Body of pancreas (tissue), 4 donors: ENCODE measurements at regions not wholly inside any gene's neighbourhood (a gene's known extent, or its start where the extent isn't known, plus 50 kb on each side); places are given as distances from the start of the nearest gene placed in this dataset.

ENCODE experiments used
- ATAC-seq: fragments of 150-250 bp; one replicate; pipeline ENCODE4 v1.9.1; 2016
- DNase-seq, 4 donors: peaks; one replicate each; pipeline ENCODE4 v3.0.0-alpha.2; 2019
- H3K27ac ChIP-seq, 4 donors: fragments of 200-600 bp; sonication (generic); 1 replicate in 3 of 4; 2 replicates in 1 of 4; pipeline versions ENCODE4 v1.5.1 to v1.6.1; 2016 to 2019; ENCODE audit warnings: mild to moderate bottlenecking in 1 of 4, mixed read lengths in 1 of 4, moderate library complexity in 1 of 4
- H3K27me3 ChIP-seq, 2 donors: fragments of 200-600 bp; sonication (generic); one replicate each; pipeline ENCODE4 v1.6.0; 2016; ENCODE audit warnings: mild to moderate bottlenecking in 1 of 2
- H3K36me3 ChIP-seq, 2 donors: fragments of 200-600 bp; sonication (generic); replicated peaks in 1 of 2; 2 replicates each; pipeline ENCODE4 v1.5.1; 2016; ENCODE audit warnings: low read depth in 2 of 2; ENCODE audit not compliant: insufficient read depth in 1 of 2
- H3K4me1 ChIP-seq: fragments of 200-600 bp; sonication (generic); one replicate; pipeline ENCODE4 v1.6.0; 2016
- H3K4me3 ChIP-seq, 2 donors: fragments of 200-600 bp; sonication (generic); 1 replicate in 1 of 2; 2 replicates in 1 of 2; pipeline ENCODE4 v1.5.1; 2016 to 2019
- H3K9me3 ChIP-seq, 3 donors: fragments of 200-600 bp; sonication (generic); 1 replicate in 2 of 3; 2 replicates in 1 of 3; pipeline ENCODE4 v1.5.1; 2016
- CTCF ChIP-seq, 7 experiments: fragments of 450-650 bp in 4 of 7; fragments of 200-600 bp in 3 of 7; sonication (generic) in 3 of 7; IDR thresholded peaks; one replicate each; pipeline ENCODE4 v1.5.1; 2016 to 2019; ENCODE audit warnings: antibody characterized with exemption in 7 of 7
- POLR2A ChIP-seq, 3 donors: fragments of 450-650 bp; IDR thresholded peaks; one replicate each; pipeline ENCODE4 v1.6.1; 2016; ENCODE audit warnings: antibody characterized with exemption in 3 of 3, mild to moderate bottlenecking in 2 of 3
- WGBS, 2 donors: methylation state at CpG; one replicate each; pipeline ENCODE4 v1.1.5; 2017; 5-methylcytosine and 5-hydroxymethylcytosine counted together
- intact Hi-C: fragments of 100-400 bp; cut with DNase I; formaldehyde crosslinking; loops from one replicate; pipeline ENCODE4 v1.15.1; 2023

DNA sequence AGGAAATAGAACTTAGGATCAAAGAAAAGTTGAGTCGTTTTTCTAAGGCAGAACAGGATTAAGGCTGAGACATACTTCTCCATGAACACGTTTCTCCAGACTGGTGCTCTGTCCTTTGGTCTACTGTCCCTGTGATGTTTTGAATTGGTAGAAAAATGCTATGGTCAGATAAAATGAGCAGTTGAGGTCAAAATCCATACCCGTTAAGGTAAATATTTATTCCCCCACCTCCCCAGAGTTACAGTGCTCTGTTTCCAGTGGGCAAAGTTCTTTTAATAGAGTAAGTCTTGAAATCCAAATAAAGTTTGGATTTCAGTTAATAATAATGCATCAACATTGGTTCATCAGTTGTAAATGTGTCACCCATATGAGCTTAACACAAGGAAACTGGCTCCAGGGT is 74.5 kb downstream of the PTHLH start:
- DNase-seq (no peak), ATAC-seq (no peak)
- H3K4me1 ChIP-seq = no peaks in the 10 kb centered on the region
- H3K36me3 ChIP-seq = no peaks in the 10 kb centered on the region
- TF ChIP-seq CTCF (IDR thresholded peaks at IDR 0.05) (no peak), POLR2A (IDR thresholded peaks at IDR 0.05) (no peak)
- intact Hi-C loops = no loop called here
- no peaks in the 10 kb centered on the region for H3K9me3 ChIP-seq
- H3K27ac ChIP-seq = no peak overlapping the region
- WGBS, 2 donors = 54 to 61% methylated on average over 3 of the region's 3 CpGs
- H3K27me3 ChIP-seq = no peaks in the 10 kb centered on the region
- H3K4me3 ChIP-seq = no peak overlapping the region

DNA sequence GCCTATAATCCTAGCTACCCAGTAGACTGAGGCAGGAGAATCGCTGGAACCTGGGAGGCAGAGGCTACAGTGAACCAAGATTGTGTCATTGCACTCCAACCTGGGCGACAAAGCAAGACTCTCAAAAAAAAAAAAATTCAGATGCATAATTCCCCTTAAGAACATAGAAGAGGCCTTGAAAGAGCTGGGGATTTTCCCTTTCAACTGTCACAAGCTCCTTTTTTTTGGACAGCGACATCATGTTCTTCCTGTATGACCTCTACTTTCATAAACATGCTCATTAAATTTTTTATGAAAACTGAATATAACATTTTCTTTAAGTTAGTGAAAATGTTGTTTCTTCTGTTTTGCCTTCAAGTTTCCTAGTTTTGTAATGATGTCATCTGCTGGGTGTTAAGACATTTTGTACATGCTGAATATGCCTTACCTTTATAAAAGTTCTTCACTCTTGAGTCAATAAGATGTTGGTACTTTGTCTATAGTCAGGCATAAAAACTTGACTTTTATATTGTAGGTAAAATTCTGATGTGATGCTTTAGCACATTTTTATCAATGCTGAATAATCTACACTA is 76.0 kb downstream of the PTHLH start:
- TF ChIP-seq CTCF (IDR thresholded peaks at IDR 0.05) (no peak), POLR2A (IDR thresholded peaks at IDR 0.05) (no peak)
- intact Hi-C loops = no loop called here
- 85 to 89% methylated on average over 3 of the region's 3 CpGs for WGBS, 2 donors
- H3K36me3 ChIP-seq = no peaks in the 10 kb centered on the region
- ATAC-seq = no peak
- H3K4me1 ChIP-seq = no peaks in the 10 kb centered on the region
- no peak overlapping the region for H3K27ac ChIP-seq
- DNase-seq = no peak
- H3K9me3 ChIP-seq = no peaks in the 10 kb centered on the region
- no peak overlapping the region for H3K4me3 ChIP-seq
- H3K27me3 ChIP-seq = no peaks in the 10 kb centered on the region

- Histone ChIP-seq H3K9me3 (no peaks in the 10 kb centered on the region), H3K27ac (no peak overlapping the region), H3K36me3 (no peaks in the 10 kb centered on the region), H3K4me1 (no peaks in the 10 kb centered on the region), H3K4me3 (no peak overlapping the region), H3K27me3 (no peaks in the 10 kb centered on the region)
- TF ChIP-seq POLR2A (IDR thresholded peaks at IDR 0.05) (no peak), CTCF (IDR thresholded peaks at IDR 0.05) (no peak)
- ATAC-seq = no peak
- intact Hi-C loops = no loop called here
- DNase-seq = no peak
- WGBS, 2 donors = 69 to 86% methylated on average over 3 of the region's 3 CpGs
These were observed 78.2 kb downstream of the PTHLH start for GRCh38 chr12:27894309-27894708.

DNA sequence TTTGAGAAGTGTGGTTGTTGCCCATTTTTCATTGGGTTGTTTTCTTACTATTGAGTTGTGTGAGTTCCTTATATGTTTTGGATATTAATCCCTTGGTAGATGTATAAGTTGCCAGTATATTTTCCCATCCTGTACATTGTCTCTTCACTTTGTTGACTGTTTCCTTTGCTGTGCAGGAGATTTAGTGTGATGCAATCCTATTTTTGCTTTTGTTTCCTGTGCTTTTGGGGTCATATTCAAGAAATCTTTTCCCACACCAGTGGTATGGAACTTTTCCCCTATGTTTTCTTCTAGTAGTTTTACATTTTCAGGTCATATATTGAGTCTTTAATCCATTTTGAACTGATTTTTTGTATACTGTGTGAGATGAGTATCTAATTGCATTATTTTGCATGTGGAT is 92.8 kb downstream of the PTHLH start:
- TF ChIP-seq POLR2A (IDR thresholded peaks at IDR 0.05) = no peak
- no peak for TF ChIP-seq CTCF (IDR thresholded peaks at IDR 0.05)
- H3K9me3 ChIP-seq = no peaks in the 10 kb centered on the region
- intact Hi-C loops = no loop called here
- ATAC-seq (no peak), DNase-seq (no peak)
- H3K27ac ChIP-seq = no peak overlapping the region
- no peak overlapping the region for H3K4me3 ChIP-seq
- no peaks in the 10 kb centered on the region for H3K36me3 ChIP-seq
- no peaks in the 10 kb centered on the region for H3K4me1 ChIP-seq
- H3K27me3 ChIP-seq = no peaks in the 10 kb centered on the region

- no peak for TF ChIP-seq CTCF (IDR thresholded peaks at IDR 0.05)
- no peak for TF ChIP-seq POLR2A (IDR thresholded peaks at IDR 0.05)
- Histone ChIP-seq H3K9me3 (no peaks in the 10 kb centered on the region), H3K27me3 (no peaks in the 10 kb centered on the region), H3K4me1 (no peaks in the 10 kb centered on the region), H3K4me3 (no peak overlapping the region), H3K27ac (no peak overlapping the region), H3K36me3 (no peaks in the 10 kb centered on the region)
- ATAC-seq = no peak
- no peak for DNase-seq
- intact Hi-C loops = no loop called here
- 0 to 53% methylated on average over 2 of the region's 2 CpGs for WGBS, 2 donors
These were observed 95.6 kb upstream of the MANSC4 start for GRCh38 chr12:27875677-27876076.
